ENCODE measurements at regions not wholly inside any gene's neighbourhood (a gene's known extent, or its start where the extent isn't known, plus 50 kb on each side); places are given as distances from the start of the nearest gene placed in this dataset.

GRCh38 chr4:57490520-57491255 is 380.5 kb upstream of the IGFBP7 start:
- no peak for TF ChIP-seq CTCF (IDR thresholded peaks at IDR 0.05; ENCODE audit: low read length)
- TF ChIP-seq EZH2 (IDR thresholded peaks at IDR 0.05; ENCODE audit: borderline replicate concordance, low read length): no peak

Measured in OCI-LY1 (cell line).